ENCODE measurements at regions not wholly inside any gene's neighbourhood (a gene's known extent, or its start where the extent isn't known, plus 50 kb on each side); places are given as distances from the start of the nearest gene placed in this dataset.

- Histone ChIP-seq H3K27me3 (no peaks in the 10 kb centered on the region), H3K27ac (no peak overlapping the region), H3K9me3 (no peaks in the 10 kb centered on the region), H3K4me3 (no peak overlapping the region), H3K4me1 (no peaks in the 10 kb centered on the region), H3K36me3 (no peaks in the 10 kb centered on the region)
- TF ChIP-seq CTCF (IDR thresholded peaks at IDR 0.05), result no peak
- no peak for TF ChIP-seq POLR2A (IDR thresholded peaks at IDR 0.05)
- DNase-seq, result no peak
Measured at GRCh38 chr3:67798412-67798811, 144.0 kb upstream of the SUCLG2 start.

- Histone ChIP-seq H3K36me3 (no peaks in the 10 kb centered on the region), H3K27me3 (no peaks in the 10 kb centered on the region)
- no peak for TF ChIP-seq CTCF (IDR thresholded peaks at IDR 0.05)
- no peak for TF ChIP-seq POLR2A (IDR thresholded peaks at IDR 0.05)
Measured at GRCh38 chr3:67791620-67792019, 137.2 kb upstream of the SUCLG2 start.

GRCh38 chr3:67790043-67790442 lies 135.6 kb upstream of the SUCLG2 start:
- peak in 2 of 3 donors; percentile 51 to 73 for DNase-seq
- H3K9me3 ChIP-seq, result no peaks in the 10 kb centered on the region
- no peaks in the 10 kb centered on the region for H3K4me1 ChIP-seq
- no peaks in the 10 kb centered on the region for H3K27me3 ChIP-seq
- H3K27ac ChIP-seq, result no peak overlapping the region
- no peaks in the 10 kb centered on the region for H3K36me3 ChIP-seq
- TF ChIP-seq POLR2A (IDR thresholded peaks at IDR 0.05) (no peak), CTCF (IDR thresholded peaks at IDR 0.05) (peak; percentile 35 to 82 (median 68))
- H3K4me3 ChIP-seq, result no peak overlapping the region

More at GRCh38 chr3:67791620-67792019, 137.2 kb upstream of the SUCLG2 start:
- Histone ChIP-seq H3K4me3 (no peak overlapping the region), H3K27ac (no peak overlapping the region), H3K4me1 (no peaks in the 10 kb centered on the region), H3K9me3 (no peaks in the 10 kb centered on the region)
- no peak for DNase-seq

GRCh38 chr3:67788396-67788795 lies 134.0 kb upstream of the SUCLG2 start:
- no peak overlapping the region for H3K4me3 ChIP-seq
- H3K27ac ChIP-seq, result no peak overlapping the region
- no peak for TF ChIP-seq CTCF (IDR thresholded peaks at IDR 0.05)
- no peak for TF ChIP-seq POLR2A (IDR thresholded peaks at IDR 0.05)
- no peaks in the 10 kb centered on the region for H3K27me3 ChIP-seq
- H3K36me3 ChIP-seq, result no peaks in the 10 kb centered on the region
- DNase-seq, result no peak
- no peaks in the 10 kb centered on the region for H3K4me1 ChIP-seq
- H3K9me3 ChIP-seq, result no peaks in the 10 kb centered on the region

- Histone ChIP-seq H3K36me3 (no peaks in the 10 kb centered on the region), H3K27me3 (no peaks in the 10 kb centered on the region), H3K9me3 (no peaks in the 10 kb centered on the region), H3K27ac (no peak overlapping the region), H3K4me1 (no peaks in the 10 kb centered on the region), H3K4me3 (no peak overlapping the region)
- TF ChIP-seq CTCF (IDR thresholded peaks at IDR 0.05), result no peak
- no peak for TF ChIP-seq POLR2A (IDR thresholded peaks at IDR 0.05)
- no peak for DNase-seq
Measured at GRCh38 chr3:67783281-67784250, 129.2 kb upstream of the SUCLG2 start.

Measured in Peyer's patch (tissue), 4 donors.